Activated CD8-positive, alpha-beta memory T cell treated with anti-CD3 and anti-CD28 coated beads for 4 hours (primary cell): ENCODE measurements at regions not wholly inside any gene's neighbourhood (a gene's known extent, or its start where the extent isn't known, plus 50 kb on each side); places are given as distances from the start of the nearest gene placed in this dataset.

Source experiments
- DNase-seq, 2 donors: peaks; one replicate each; pipeline ENCODE4 v3.0.0-alpha.2; 2020; ENCODE audit warnings: low read depth in 2 of 2

DNA sequence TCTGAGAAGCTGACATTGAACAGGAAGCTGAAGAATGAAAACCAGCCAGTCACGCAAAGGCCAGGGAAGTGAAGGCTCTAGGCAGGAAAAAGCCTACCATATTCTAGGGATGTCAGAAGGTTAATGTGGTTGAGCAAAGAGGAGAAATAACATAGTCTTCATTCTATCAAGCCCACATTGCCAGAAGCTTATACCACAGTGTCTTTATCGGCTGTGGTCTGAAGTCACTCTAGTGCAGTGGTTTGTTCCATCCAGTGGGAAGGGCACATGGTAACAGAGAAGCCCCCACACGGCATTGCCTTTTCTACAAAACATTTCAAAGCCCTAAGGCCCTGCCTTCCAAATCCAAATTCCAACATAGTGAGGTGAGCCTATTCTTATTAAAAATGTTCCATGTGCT lies 311.3 kb downstream of the TNS1 start:
- DNase-seq, result no peak

- no peak for DNase-seq
Observed at GRCh38 chr2:217689053-217689452, 313.7 kb downstream of the TNS1 start.

DNA sequence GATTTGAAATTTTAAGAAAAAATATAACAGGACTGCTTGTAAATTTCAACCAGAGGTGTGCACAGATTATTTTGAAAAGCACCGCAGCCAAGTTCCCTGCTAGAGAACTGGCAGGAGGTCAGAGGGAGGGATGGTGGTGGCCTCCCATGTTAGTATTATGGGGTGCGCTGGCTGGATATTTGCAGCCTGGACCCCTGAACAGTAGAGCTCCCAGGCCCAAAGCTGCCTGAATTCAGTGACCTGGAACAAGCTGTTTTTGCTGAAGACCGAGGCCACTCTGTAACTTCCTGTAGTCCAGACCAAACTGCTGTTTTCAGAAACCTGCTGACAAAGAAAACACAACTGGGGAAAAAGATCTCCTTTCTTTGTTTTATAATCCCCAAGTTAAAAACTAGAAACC lies 314.3 kb downstream of the TNS1 start:
- DNase-seq, result no peak

- DNase-seq, result no peak
Observed at GRCh38 chr2:217687771-217688170, 315.0 kb downstream of the TNS1 start.

DNA sequence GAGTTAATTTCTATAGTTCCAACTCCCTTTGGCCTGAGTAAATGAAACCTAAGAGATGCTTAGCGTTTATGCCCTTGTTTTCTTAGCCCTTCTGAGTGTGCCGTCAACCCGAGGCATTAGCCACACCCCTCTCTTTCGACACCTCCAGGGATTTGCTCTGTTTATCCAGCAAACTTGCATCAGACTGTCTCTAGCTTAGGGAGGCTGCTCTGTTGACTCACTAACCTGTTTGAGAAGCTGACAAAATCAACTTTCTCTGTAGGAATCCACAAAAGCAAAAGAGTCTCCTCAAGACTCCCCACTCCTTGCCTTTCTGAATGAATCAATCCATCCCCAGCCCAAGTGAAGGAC lies 317.6 kb downstream of the TNS1 start:
- no peak for DNase-seq

DNA sequence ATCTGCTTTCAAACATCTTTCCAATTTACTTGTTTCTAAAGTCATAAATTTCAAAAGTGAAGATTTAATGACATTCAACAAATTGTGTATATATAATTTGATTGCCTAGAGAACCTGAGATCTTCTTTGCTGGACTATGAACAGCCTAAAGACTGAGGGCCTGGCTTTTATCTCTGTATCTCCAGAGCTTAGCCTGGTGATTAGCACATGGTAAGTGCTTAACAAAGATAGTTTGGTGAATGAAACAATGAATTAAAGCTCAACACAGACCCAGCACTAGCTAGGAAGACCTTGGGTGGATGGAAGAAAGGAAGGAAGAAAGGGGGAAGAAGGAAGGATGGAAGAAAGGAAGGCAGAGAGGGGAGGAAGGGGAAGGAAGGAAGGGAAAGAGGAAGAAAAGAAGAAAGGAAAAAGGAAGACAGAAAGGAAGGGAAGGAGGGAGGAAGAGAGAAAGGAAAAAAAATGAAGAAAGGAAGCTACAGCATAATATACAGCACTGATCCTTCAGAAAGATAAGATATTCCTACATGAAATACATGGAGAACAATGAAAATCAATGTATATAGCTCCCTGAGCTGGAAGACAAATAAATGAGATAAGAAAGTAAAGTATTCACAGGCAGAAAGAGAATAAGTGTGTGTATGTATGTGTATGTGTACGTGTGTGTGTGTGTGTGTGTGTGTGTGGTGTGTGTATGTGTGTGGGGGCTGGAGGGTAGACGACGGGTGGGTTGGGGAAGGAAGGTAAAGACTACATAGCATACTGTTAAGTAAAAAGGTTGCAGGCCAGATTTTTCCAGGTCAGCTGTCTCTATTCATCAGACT lies 318.2 kb downstream of the TNS1 start:
- no peak for DNase-seq

DNA sequence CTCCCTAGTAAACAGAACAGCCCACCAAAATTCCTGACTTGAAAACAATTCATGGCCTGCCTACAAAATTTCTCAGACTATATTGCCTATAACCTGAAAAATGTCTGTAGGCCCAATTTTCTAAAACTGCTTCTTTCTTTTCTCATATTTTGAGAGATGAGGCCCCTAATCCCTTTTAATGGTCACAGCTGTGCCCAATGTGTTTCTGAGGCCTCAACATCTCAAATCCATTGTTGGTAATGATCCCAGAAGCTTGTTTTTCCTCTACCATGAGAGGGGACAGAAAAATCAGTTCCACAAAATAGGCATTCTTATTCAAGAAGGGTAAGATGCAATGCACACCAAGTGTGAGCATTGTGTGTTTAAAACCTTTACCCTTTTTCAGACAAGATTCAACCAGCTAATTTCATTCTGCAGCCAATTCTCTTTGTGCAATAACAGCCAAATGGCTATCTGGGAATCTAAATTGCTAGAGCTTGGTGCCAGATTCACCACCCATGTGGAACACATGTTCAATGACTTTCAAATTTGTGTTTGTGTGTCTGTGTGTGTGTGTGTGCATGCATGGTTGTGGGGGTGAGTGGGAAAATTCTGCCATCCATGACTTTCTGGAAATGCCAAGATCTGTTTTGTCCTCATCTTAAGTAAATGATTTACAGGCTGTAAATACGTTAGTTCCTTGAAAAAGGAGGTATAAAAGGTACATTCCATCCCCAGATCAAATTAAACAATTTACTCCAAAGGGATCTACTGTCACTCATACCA lies 319.5 kb downstream of the TNS1 start:
- DNase-seq, result no peak

GRCh38 chr2:217681791-217682190 lies 321.0 kb downstream of the TNS1 start:
- DNase-seq, result no peak

- no peak for DNase-seq
Observed at GRCh38 chr2:217680381-217680780, 322.4 kb downstream of the TNS1 start.

GRCh38 chr2:217673627-217674026 lies 329.2 kb downstream of the TNS1 start:
- no peak for DNase-seq

DNA sequence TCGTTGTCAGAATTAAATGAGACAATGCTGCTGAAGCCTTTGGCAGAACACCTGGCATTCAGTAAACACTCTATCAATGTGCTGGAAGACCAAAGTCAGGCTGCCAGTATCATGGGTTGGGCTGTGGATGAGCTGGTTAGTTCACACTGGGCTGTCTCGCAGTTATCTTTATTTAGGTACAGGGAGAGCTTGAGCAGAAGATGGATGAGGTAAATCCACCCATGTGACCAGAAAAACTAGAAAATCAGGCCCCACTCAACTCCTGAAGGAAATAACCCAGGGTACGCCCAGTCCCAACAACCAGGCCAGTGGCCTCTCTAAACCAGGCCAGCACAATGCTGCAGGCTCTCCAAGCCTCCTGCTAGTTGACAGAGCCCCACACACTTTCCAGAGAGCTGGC lies 330.3 kb downstream of the TNS1 start:
- no peak for DNase-seq

- no peak for DNase-seq
Observed at GRCh38 chr2:217671871-217672270, 330.9 kb downstream of the TNS1 start.

GRCh38 chr2:217671075-217671474 lies 331.7 kb downstream of the TNS1 start:
- no peak for DNase-seq

GRCh38 chr2:217669831-217670230 lies 333.0 kb downstream of the TNS1 start:
- DNase-seq, result no peak

DNA sequence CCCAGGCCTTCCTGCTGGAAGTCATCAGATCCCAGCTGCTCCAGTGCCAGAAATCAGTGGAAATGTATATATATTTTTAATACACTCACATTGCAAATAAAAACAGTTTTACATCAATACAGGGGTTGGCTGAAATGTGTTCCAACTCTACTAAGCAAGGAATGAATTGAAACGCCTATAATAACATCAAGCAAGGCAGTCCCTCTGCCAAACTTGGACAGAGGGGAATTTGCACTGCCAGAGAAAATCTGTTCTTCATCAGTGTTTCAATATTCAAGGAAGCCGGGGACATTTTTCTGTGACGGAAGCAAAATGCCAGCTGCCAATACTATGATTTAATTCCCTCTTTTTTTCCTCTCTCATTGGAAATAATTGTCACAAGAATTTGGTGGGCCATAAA lies 335.3 kb downstream of the TNS1 start:
- DNase-seq, result no peak

DNA sequence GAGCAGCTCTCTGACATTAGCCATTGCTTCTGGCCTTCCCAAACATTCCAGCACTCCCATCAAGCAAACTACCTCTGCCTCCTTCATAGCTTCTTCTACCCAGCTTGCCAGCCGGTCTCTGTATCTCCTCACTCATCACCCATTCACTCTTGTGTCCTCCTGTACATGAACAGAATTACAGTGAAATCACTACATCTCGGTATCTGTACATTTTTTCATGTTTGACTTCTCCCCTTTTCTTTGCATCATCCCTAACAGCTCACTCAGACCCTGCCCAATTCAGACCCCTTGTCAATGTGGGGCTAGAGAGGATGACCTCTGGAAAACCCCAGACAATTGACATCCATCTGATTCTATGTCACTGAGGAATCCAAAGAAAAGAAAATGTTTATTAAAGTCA lies 335.8 kb downstream of the TNS1 start:
- DNase-seq, result no peak

- DNase-seq, result no peak
Observed at GRCh38 chr2:217666338-217666737, 336.5 kb downstream of the TNS1 start.

DNA sequence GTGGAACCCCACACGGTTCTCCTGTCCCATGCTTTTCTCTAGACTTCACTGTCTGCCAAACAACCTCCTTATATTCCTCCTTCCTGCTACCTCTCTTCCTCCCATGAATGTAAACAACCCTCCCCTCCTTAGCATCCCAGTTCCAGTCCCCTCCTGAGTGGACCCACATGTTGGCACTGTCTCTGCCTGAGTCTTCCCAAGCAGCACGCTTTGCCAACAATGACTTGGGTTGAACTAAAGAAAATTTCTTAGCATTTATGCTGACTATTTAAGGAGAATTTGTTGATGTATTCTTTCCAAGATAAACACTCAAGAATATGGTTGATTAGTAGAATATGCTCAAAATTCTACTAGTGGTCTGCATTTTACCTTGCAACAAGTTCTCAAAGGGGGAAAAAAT lies 338.0 kb downstream of the TNS1 start:
- DNase-seq, result no peak

- DNase-seq, result no peak
Observed at GRCh38 chr2:217662984-217663602, 339.7 kb downstream of the TNS1 start.

- no peak for DNase-seq
Observed at GRCh38 chr2:217661378-217661777, 341.4 kb downstream of the TNS1 start.

DNA sequence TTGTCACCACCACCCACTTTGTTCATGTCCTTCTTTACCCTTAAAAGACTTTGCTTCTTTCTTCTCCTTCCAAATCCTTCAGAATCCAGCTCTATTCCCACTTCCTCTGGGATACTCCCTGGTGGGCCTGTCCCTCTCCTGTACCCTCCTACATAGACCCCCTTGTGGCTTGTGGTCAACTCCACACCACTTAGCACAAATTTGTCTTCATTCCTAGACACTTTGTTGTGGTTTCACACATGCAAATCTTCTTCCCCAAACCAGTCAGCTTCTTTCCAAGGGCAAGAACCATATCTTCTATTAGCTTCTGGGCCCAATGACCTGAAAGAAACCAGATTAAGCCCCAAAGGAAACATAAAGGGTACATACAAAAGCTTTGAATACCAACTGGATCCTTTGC lies 342.4 kb downstream of the TNS1 start:
- DNase-seq, result no peak

- no peak for DNase-seq
Observed at GRCh38 chr2:217658806-217659205, 344.0 kb downstream of the TNS1 start.

GRCh38 chr2:217657252-217657651 lies 345.5 kb downstream of the TNS1 start:
- DNase-seq, result no peak
